GM18868 (cell line): ENCODE measurements at regions not wholly inside any gene's neighbourhood (a gene's known extent, or its start where the extent isn't known, plus 50 kb on each side); places are given as distances from the start of the nearest gene placed in this dataset.

ENCODE experiments used
- ATAC-seq: cut with Tn5 transposase; IDR thresholded peaks from one replicate; pipeline ENCODE4 v1.9.1; 2021; ENCODE audit warnings: mild to moderate bottlenecking, moderate library complexity; ENCODE audit not compliant: unreplicated experiment

DNA sequence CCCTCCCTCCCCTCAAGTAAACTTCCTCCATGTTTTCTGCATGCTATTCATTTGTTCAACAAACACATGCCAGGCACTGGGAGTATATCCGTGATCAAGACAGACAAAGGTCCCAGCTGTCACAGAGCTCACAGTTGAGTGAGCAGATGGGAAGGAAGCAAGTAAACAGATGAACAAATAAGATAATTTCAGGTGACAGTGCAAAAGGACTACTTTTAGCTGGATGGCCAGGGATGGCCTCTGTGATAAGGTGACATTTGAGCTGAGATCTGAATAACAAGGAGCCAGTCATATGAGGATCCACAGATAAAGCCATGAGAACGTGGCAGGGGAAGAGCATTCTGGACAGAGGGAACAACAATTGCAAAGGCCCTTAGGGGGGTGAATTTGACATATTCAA lies 121.7 kb upstream of the RAD23B start:
- ATAC-seq, result no peak

DNA sequence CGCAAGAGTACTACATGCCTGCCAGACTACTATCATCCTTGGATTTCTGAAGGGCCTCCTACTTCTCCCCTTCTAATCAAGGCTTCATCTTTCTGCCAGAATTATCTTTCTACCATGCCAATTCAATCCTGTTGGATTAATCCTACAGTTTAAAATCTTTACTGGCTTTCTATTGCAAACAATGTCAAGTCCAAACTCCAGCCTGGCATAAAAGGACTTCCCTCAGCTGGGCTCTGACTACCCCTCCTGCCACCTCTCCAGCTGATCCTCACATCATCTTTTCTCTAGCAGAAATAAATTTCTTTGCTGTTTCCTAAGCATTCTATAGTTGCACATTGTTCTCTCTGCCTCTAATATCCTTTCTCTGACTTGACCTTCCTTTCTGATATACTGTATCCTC lies 119.7 kb upstream of the RAD23B start:
- no peak for ATAC-seq

DNA sequence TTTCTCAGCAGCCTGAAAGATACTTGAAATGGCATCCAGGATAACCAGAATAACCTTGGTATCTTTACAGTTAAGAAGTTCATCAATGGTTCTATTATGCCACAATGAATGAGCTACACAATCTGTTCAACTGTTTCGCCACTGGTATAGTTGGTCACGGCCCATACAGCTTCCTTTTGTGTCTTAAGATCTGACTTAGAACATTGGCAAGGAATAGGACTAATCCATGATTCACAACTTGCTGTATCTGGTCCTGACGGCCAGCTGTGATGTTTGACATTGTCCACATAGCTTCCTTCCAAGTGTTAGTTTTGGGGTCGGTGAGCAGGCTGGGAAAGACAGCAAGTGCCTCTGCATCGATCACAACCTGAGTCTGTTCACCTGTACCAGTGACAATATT lies 113.3 kb upstream of the RAD23B start:
- no peak for ATAC-seq

DNA sequence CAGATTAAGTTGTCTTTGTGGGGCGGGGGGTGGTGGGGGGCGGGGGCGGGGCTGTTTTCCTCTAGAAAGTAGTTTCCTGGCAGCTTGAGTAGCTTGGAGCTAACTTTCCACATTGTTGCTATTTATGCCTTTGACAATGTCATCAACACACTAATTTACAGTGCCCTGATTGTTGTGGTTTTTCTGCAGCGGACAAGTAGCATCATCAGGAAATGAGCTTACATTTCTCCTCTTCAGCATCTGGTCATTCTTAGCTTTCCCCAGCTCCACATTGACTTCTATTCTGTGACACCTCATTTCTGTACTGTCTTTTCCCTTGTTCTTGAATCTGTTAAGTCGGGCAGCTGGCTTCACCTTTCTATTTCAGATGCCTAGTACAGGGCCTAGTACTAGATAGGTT lies 112.3 kb upstream of the RAD23B start:
- no peak for ATAC-seq

DNA sequence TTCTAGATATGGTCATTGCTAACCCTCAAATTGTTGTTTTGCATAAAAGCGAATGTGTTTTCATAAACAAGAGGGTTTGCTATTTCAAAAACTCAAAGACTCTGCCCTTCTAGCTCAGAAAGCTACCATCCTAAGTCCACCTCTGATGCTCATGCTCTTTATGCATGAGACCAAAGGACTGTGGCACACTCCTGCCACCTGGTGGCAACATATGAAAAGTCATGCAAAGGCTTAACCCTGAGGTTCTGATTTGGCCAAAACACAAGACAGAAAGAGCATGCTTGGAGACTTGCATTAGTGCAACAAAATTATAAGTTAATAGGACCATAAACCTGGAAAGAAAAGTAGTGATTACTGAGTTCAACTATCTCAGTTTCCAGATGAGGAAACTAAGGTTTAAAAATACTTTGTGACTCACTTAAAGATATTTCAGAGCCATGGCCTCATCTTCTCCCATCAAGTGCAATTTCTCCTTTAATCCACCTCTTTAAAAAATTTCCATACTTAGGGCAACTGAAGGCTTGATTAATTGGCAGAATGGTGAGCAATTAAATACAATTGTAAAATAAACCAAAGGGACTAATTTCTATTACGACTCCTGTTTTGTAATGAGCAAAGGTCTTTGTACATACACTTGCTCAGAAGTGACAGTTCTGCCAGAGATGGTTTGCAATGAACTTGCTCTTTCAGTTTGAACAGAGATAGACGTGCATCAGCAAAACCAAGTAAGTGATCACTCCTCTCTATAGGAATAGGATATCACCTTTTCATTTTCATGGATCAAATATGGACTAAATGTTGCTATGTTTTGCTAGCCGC lies 110.7 kb upstream of the RAD23B start:
- ATAC-seq, result peak; percentile 57

DNA sequence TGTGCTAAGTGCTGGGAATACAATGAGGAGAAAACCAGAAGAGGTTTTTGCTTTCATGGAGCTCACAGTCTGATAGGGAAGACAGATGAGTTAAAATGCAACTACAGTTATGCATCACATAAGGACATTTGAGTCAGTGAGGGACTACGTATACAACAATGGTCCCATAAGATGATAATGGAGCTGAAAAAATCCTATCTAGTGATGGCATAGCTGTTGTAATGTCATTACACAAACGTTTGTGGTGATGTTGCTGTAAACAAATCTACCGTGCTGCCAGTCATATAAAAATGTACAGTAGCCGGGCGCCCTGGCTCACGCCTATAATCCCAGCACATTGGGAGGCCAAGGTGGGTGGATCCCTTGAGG lies 110.1 kb upstream of the RAD23B start:
- ATAC-seq, result peak; percentile 67

DNA sequence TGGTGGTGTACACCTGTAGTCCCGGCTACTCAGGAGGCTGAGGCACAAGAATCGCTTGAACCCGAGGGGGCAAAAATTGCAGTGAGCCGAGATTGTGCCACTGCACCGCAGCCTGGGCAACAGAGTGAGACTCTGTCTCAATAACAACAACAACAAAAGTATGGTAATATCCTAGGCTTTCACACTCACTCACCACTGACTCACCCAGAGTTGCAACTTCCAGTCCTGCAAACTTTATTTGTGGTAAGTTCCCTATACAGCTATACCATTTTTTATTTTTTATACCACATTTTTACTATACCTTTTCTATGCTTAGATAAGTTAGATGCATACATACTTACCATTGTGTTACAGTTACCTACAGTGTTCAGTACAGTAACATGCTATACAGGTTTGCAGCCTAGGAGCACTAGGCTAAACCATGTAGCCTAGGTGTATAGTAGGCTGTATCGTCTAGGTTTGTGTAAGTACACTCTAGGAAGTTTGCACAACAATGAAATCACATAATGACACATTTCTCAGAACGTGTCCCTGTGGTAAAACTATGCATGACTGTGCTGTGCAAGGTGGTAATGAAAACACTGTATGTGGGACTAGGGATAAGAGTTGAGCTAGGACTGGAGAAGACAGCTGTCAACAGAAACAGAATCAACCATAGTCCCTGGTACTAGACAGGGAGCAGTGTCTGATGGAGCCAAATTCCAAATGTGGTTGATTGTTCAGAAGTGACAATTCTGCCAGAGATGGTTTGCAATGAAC lies 109.5 kb upstream of the RAD23B start:
- peak; percentile 18 for ATAC-seq

DNA sequence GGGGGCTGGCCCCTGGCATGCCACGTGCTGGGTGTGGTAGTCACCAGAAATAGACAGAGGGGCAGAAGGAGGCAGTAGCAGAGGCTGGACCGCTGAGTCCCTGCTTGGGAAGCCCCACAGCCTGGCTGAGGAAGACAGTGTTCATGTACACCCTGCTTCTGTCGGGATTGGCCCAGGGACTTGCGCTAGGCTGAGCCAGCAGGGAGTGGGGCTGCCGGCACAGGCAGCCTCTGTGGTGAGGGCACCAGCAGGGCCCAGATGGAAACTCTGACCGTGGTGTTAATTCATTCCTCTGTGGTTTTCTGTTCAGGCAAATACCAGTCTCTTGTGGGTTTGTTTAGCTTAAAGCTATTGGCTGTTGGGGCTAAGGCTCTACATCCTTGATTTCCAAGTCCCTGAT lies 108.6 kb upstream of the RAD23B start:
- ATAC-seq, result no peak

DNA sequence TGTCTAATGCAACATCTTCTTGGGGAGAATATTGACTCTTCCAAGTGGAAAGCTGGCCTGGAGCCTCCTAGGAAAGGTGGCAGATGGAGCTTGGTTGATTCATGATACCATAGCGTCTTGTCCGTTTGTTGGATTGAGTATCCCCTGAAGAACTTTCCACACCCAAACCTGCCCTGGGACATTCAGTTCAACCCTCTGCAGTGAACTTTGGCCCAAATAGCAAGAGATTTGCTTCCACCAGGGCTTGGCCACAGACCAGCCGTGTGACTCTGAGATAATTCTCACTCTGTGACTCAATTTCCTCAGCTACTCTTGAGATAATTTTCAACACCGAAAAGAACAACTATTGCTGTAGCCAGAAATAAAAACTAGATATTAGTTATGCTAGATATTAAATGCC lies 108.0 kb upstream of the RAD23B start:
- ATAC-seq, result no peak

DNA sequence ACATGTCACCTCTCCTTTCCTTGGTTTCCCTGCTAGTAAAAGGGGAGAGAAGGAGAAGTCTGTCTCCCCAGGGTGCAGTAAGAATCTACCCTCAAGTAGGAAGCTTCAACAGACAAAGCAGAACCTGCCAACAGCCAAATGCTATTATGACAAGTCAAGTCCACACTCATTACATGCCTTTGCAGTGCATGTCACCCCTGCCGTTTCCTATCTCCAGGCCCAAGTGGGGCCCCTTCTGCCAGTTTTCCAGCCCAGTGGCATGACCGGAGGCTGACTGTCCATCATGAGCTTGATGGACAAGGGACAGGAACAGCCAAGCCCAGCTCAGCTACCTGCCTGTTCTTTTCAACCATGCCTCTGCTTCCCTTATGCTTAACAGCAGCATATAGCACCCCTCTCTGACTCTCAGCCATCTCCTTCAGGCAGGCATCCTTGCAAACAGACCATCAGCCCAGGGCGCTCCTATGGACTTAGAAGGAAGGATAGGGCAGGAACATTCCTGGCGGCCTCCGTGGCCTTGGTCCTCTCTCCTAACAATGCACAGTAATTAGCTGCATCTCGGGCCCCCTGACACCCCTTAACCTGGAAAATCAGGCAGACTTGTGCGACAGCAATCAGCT lies 107.2 kb upstream of the RAD23B start:
- no peak for ATAC-seq

DNA sequence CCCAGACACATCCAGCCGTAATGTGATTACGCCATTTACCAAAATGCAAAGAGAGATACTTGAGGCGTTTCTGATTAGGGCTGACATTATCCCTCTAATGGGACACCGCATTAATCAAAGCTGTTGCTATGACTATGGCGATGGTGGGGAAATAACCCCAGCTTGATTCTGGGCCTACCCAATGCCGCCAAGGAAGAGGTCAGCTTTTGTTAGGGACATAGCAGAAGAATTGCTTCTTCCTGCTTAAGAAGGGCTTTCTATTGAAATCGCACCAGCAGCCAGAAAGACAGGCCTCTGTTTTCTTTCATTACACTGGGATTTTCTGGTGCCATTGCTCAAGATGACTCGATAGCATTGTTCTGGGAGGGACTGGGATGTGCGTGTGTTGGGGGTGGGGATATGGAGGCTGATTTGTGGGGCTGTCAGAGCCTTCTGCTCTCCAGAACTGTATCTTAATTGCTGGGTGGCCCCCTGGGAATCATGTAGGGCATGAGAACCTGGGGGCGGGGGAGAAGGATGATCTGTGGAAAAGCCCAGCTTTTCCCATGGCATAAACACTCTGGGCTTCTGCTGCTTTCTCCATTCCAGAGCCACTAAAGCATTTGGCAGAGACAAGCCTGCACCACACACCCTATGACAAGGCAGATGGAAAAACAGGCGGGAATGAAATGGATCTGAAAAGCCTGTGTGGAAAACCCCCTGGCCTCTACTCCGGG lies 106.5 kb upstream of the RAD23B start:
- no peak for ATAC-seq

DNA sequence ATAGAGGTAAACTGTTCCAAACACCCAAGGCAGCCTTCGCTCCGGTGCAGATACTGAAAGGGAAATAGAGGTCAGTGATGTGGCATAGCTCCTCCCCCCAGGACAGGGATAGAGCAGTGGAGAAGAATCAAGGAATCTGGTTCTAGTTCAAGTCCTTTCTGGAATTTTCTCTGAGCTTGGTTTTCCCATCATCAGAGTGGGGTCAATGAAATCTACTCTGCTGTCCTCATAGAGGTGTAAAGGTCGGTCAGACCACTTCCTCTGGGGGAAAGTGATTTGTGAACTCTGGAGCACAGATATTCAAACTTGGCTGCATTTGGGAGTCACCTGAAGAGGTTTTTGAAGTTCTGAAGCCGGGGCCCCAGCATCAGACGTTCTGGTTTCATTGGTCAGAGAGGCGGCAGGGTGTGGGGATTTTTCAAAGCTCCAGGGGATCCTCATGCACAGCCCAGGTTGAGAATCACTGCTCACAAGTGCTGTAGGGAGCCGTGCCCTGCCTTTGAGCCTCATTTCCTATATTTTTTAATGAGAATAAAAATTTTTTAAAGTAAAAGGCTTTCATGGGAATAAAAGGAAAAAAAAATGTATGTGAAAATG lies 105.7 kb upstream of the RAD23B start:
- peak; percentile 48 for ATAC-seq

DNA sequence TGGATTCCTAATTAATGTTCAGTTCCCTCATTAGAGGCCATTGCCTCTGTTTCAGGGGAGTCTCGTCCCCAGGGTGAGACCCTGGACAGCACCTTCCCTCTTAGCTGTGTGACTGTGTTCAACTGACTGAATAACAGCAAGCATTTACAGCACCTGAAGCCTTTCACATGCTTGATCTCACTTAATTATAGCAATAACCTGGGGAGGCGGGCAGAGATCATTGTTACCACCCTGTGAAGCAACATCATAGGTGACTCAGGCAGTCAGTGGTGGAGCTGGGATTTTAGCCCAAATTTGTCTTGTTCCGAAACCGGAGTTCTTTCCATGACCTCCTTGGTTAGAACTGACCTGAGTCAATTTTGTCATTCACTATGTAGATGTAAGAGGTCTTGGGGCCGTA lies 105.2 kb upstream of the RAD23B start:
- no peak for ATAC-seq

DNA sequence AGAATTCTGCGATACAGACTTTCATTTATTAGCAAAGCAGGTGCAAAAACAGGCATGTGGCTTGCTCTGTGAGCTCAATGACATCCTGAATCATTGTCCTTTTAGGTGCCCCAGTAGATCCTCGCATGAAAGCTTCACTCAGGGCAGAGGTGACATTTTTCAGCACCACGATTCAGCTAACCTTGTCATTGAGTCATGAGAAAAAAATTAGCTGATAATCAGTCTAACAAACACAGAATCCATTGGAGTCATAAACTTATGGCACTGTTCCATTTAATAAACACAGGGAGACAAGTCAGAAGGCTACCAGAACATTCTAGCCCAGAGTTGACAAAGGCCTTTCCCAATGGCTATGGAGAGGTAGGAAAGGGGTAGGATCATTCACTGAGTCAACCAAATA lies 104.8 kb upstream of the RAD23B start:
- ATAC-seq, result no peak

DNA sequence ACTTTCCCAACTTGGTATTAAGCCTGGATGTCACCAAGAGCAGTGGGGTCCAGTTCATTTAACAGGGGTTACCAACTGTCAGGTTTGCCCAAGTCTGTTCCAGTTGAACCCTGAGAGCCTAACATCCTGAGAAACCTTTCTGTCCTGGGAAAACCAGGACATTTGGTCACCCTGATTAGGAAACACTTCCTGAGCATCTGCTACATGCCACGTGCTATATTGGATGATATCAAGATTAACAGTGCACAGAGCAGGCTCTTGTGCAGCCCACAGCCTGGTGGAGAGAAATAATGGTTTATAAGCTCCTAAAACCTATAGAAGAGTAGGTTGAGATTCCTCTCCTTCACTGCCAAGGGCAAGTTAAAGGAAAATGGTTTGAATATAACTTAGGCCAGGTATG lies 102.9 kb upstream of the RAD23B start:
- ATAC-seq, result no peak

DNA sequence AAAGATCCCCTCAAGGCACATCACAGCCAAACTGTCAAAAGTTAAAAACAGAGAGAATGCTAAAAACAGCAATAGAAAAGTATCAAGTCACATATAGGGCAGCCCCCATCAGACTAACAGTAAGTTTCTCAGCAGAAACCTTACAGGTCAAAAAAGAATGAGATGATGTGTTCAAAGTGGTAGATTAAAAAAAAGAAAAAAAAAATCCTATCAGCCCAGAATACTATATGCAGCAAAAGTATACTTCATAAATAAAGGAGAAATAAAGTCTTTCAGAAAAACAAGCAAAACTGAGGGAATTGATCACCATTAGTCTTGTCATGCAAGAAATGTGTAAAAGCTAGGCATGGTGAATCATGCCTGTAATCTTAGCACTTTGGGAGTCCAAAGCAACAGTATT lies 99.9 kb upstream of the RAD23B start:
- no peak for ATAC-seq

DNA sequence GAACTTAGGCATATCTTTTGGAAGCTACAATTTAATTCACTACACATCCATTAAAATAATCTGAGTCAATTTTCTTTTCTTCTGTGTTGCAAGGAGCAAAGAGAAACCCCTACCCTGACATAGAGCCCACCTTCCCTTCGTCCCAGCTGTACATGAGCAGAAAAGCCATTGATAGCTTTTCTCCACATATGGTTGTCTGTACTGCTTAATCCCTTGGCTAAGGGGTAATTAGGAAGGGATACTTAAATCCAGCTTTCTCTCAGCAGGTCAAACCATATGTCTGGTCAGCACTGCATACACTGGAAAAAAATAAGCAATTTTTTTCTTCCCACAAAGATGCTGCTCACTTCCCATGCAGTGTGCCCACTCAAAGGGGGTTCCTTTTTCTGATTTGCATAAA lies 94.7 kb upstream of the RAD23B start:
- ATAC-seq, result no peak

DNA sequence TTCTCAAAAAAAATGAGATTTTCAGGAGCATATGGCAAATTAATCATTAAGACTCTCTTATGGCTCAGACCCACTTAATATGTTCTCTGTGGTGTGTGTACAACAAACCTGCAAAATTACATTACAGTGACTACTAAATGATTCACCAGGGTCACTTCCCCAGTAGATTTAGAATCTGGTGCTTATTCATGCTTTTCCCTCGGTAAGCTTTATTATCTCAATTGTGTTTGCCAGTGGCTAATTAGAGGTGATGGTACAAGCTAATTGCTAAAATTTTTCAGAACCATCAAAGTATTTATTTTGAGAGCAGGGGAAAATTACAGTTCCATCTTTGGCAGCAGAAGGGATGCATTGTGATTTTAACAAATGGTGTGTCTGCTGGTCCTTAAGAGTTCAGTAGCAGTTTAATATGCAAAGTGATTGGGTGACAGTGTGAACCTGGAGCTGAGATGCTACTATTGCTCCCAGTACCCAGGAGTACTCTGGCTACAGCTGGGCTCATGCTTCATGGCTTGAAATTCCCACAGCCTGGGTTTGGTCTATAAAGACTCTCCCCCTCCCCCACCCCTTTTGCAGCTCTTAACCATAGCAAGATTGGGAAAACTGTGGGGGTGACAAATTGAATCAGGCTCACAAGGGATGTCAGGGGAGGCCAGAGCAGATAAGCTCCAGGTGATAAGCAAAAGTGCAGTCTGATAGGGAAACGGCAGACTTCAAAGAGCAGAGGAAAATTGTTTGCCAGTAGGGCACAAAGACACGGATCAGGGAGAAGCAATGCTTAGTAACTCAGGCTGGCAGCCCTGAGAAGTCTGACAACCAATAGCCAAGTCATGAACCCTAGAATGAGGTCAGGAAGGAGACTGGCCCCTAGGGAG lies 92.8 kb upstream of the RAD23B start:
- ATAC-seq, result no peak

DNA sequence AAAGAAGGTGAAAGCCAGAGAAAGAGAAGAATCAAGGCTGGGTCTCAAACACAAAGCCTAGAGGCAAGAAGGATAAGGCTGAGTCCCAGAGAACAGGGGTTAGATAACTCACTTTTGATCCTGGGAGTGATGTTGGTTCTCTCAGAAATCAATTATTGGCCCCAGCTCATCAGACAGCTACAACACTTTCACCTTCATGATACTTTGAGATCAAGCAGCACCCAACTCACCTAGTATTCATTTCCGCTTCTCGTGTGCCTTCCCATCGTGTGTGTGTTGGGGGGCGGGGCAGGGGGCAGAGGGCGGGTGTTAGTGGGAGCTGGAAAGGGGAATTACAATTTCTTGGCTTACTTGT lies 92.2 kb upstream of the RAD23B start:
- ATAC-seq, result no peak

DNA sequence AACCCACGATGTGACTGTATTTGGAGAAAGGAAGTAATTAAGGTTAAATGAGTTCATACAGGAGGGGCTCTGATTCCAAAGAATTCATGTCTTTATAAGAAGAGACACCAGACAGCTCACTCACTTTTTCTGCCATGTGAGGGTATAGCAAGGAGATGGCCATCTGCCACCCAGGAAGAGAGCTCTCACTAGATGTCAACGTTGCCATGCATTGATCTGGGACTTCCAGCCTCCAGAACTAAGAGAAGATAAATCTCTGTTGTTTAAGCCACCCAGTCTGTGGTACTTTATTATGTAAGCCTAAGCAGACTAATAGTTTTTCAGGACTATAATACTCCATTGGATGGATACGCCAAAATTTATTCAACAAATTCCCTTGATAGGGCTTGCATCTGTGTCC lies 89.8 kb upstream of the RAD23B start:
- ATAC-seq, result no peak
